ENCODE measurements at regions not wholly inside any gene's neighbourhood (a gene's known extent, or its start where the extent isn't known, plus 50 kb on each side); places are given as distances from the start of the nearest gene placed in this dataset.

DNA sequence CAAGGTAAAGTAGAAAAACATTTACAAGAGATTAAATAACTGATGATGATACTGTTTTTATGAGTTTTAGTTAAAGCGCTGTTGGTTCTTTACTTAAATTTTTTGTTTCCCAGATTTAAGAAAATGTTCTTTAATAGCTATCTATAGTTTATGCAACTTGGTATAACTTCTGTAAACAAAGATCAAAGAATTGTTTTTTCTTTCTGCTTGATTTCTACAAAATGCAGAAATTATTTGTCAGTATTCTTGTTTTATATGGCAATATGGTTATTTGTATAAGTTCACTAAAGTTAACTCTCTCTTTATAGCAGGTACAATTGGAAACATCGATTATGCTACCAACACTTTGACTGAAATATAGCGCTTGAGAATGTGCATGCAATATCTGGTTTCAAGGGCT is 2465.1 kb upstream of the PCDH20 start:
- TF ChIP-seq CREM (CRISPR knock-in tag; IDR thresholded peaks at IDR 0.05) (no peak), CREB1 (CRISPR knock-in tag; IDR thresholded peaks at IDR 0.05) (no peak)
